ENCODE measurements at regions not wholly inside any gene's neighbourhood (a gene's known extent, or its start where the extent isn't known, plus 50 kb on each side); places are given as distances from the start of the nearest gene placed in this dataset.

GRCh38 chr2:63784461-63784860 is 57.2 kb upstream of the UGP2 start:
- Histone ChIP-seq H3K4me1 (ENCODE audit: control insufficient read depth, low read length) (peaks cover 21% of the 10 kb centered on the region), H3K79me2 (ENCODE audit: control insufficient read depth, low read length) (no peaks in the 10 kb centered on the region), H3K4me2 (ENCODE audit: low read length) (no peak overlapping the region)

GRCh38 chr2:63785096-63785495 is 56.6 kb upstream of the UGP2 start:
- H3K36me3 ChIP-seq (ENCODE audit: control insufficient read depth, low read length) = no peaks in the 10 kb centered on the region
- H3K4me3 ChIP-seq (ENCODE audit: low read length) = no peak overlapping the region
- no peak overlapping the region for H3K27ac ChIP-seq (ENCODE audit: low read depth, low read length)
- H3K79me2 ChIP-seq (ENCODE audit: control insufficient read depth, low read length) = no peaks in the 10 kb centered on the region
- TF ChIP-seq CTCF (IDR thresholded peaks at IDR 0.05; ENCODE audit: low read depth, low read length, poor library complexity, severe bottlenecking) = no peak
- no peak for TF ChIP-seq EZH2phosphoT487 (IDR thresholded peaks at IDR 0.05; ENCODE audit: borderline replicate concordance, low read length)
- H3K4me2 ChIP-seq (ENCODE audit: low read length) = no peak overlapping the region
- H3K9me3 ChIP-seq (ENCODE audit: control insufficient read depth, insufficient read depth, low read length) = no peaks in the 10 kb centered on the region
- H4K20me1 ChIP-seq (ENCODE audit: control insufficient read depth, insufficient read depth, low read depth, low read length) = no peaks in the 10 kb centered on the region
- no peaks in the 10 kb centered on the region for H3K27me3 ChIP-seq (ENCODE audit: control insufficient read depth, low read length)
- H3F3A ChIP-seq (ENCODE audit: control insufficient read depth, insufficient read depth) = no peaks in the 10 kb centered on the region
- peaks cover 18% of the 10 kb centered on the region for H3K4me1 ChIP-seq (ENCODE audit: control insufficient read depth, low read length)
- no peaks in the 10 kb centered on the region for H3K9me2 ChIP-seq (replicated peaks; ENCODE audit: control insufficient read depth, low read length)

More at GRCh38 chr2:63784461-63784860, 57.2 kb upstream of the UGP2 start:
- H3F3A ChIP-seq (ENCODE audit: control insufficient read depth, insufficient read depth) = no peaks in the 10 kb centered on the region
- no peaks in the 10 kb centered on the region for H3K27me3 ChIP-seq (ENCODE audit: control insufficient read depth, low read length)
- no peaks in the 10 kb centered on the region for H3K9me2 ChIP-seq (replicated peaks; ENCODE audit: control insufficient read depth, low read length)
- no peaks in the 10 kb centered on the region for H4K20me1 ChIP-seq (ENCODE audit: control insufficient read depth, insufficient read depth, low read depth, low read length)
- no peaks in the 10 kb centered on the region for H3K36me3 ChIP-seq (ENCODE audit: control insufficient read depth, low read length)
- no peak for TF ChIP-seq EZH2phosphoT487 (IDR thresholded peaks at IDR 0.05; ENCODE audit: borderline replicate concordance, low read length)
- TF ChIP-seq CTCF (IDR thresholded peaks at IDR 0.05; ENCODE audit: low read depth, low read length, poor library complexity, severe bottlenecking) = no peak
- no peaks in the 10 kb centered on the region for H3K9me3 ChIP-seq (ENCODE audit: control insufficient read depth, insufficient read depth, low read length)
- no peak overlapping the region for H3K27ac ChIP-seq (ENCODE audit: low read depth, low read length)
- H3K4me3 ChIP-seq (ENCODE audit: low read length) = no peak overlapping the region

DNA sequence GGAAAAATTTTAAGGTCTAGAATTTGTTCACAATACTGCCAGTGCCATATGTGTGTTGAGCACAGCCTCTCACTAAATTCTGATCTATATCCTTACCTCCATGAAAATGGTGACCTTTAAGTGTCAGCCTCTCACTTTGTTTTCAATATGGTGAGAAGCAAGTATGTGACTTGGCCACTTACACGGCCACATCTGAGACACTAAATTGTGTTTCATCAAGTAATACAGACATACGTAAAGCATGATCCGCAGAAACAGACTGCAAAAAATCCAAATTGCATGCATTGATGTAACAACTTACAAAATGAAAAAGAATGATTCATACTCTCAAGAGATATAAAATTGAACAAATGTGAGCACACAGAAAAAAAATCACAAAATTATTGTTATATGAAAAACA is 55.2 kb upstream of the UGP2 start:
- H3K36me3 ChIP-seq (ENCODE audit: control insufficient read depth, low read length) = no peaks in the 10 kb centered on the region
- no peak overlapping the region for H3K4me2 ChIP-seq (ENCODE audit: low read length)
- no peaks in the 10 kb centered on the region for H3K9me2 ChIP-seq (replicated peaks; ENCODE audit: control insufficient read depth, low read length)
- no peak overlapping the region for H3K27ac ChIP-seq (ENCODE audit: low read depth, low read length)
- H3K4me3 ChIP-seq (ENCODE audit: low read length) = no peak overlapping the region
- no peaks in the 10 kb centered on the region for H3K79me2 ChIP-seq (ENCODE audit: control insufficient read depth, low read length)
- H3K4me1 ChIP-seq (ENCODE audit: control insufficient read depth, low read length) = peaks cover 10% of the 10 kb centered on the region
- no peaks in the 10 kb centered on the region for H3F3A ChIP-seq (ENCODE audit: control insufficient read depth, insufficient read depth)
- H3K27me3 ChIP-seq (ENCODE audit: control insufficient read depth, low read length) = no peaks in the 10 kb centered on the region
- TF ChIP-seq CTCF (IDR thresholded peaks at IDR 0.05; ENCODE audit: low read depth, low read length, poor library complexity, severe bottlenecking) = no peak
- TF ChIP-seq EZH2phosphoT487 (IDR thresholded peaks at IDR 0.05; ENCODE audit: borderline replicate concordance, low read length) = no peak
- no peaks in the 10 kb centered on the region for H3K9me3 ChIP-seq (ENCODE audit: control insufficient read depth, insufficient read depth, low read length)
- H4K20me1 ChIP-seq (ENCODE audit: control insufficient read depth, insufficient read depth, low read depth, low read length) = no peaks in the 10 kb centered on the region

DNA sequence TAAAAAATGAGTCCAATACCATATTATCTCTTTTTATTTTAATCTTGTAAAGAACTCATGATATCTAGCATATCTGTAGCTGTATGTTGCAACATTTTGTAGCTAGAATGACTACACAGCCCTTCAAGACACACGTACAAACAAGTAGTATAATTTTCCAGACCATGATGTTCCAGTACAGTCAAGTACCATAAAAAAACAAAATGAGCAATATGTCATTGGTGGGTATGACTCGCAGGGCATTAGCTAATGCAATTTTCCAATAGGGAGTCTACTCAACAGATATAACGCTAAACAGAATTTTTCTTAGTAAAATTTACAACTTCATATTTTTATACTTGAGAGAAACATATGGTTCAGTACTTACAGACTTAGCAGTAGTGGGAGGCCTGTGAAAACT is 53.6 kb upstream of the UGP2 start:
- Histone ChIP-seq H3K9me3 (ENCODE audit: control insufficient read depth, insufficient read depth, low read length) (no peaks in the 10 kb centered on the region), H3K9me2 (replicated peaks; ENCODE audit: control insufficient read depth, low read length) (no peaks in the 10 kb centered on the region), H3K4me1 (ENCODE audit: control insufficient read depth, low read length) (peaks cover under 1% of the 10 kb centered on the region), H3K36me3 (ENCODE audit: control insufficient read depth, low read length) (no peaks in the 10 kb centered on the region), H3F3A (ENCODE audit: control insufficient read depth, insufficient read depth) (no peaks in the 10 kb centered on the region), H3K4me3 (ENCODE audit: low read length) (no peak overlapping the region), H4K20me1 (ENCODE audit: control insufficient read depth, insufficient read depth, low read depth, low read length) (no peaks in the 10 kb centered on the region), H3K27ac (ENCODE audit: low read depth, low read length) (no peak overlapping the region), H3K79me2 (ENCODE audit: control insufficient read depth, low read length) (no peaks in the 10 kb centered on the region), H3K27me3 (ENCODE audit: control insufficient read depth, low read length) (no peaks in the 10 kb centered on the region), H3K4me2 (ENCODE audit: low read length) (no peak overlapping the region)
- TF ChIP-seq EZH2phosphoT487 (IDR thresholded peaks at IDR 0.05; ENCODE audit: borderline replicate concordance, low read length) (no peak), CTCF (IDR thresholded peaks at IDR 0.05; ENCODE audit: low read depth, low read length, poor library complexity, severe bottlenecking) (no peak)
